K562 (cell line): ENCODE measurements at regions not wholly inside any gene's neighbourhood (a gene's known extent, or its start where the extent isn't known, plus 50 kb on each side); places are given as distances from the start of the nearest gene placed in this dataset.

Experiments
- BACH1 ChIP-seq: fragments of 200-800 bp; sonication (Bioruptor generic); IDR thresholded peaks from 2 replicates; pipeline ENCODE4 v1.6.1; 2016; ENCODE audit warnings: missing genetic modification characterization, missing compliant biosample characterization
- CBX1 ChIP-seq: sonication (generic); IDR thresholded peaks from 2 replicates; pipeline ENCODE4 v1.6.1; 2016; ENCODE audit warnings: antibody characterized with exemption, low read depth, mild to moderate bottlenecking
- DPF2 ChIP-seq: fragments of 450-650 bp; IDR thresholded peaks from 2 replicates; pipeline ENCODE4 v1.6.1; 2016
- FOS ChIP-seq: IDR thresholded peaks from 3 replicates; pipeline ENCODE4 v1.6.1; 2011; ENCODE audit not compliant: insufficient read length; ENCODE audit errors: extremely low read depth
- FOXK1 ChIP-seq: sonication (generic); formaldehyde crosslinking; IDR thresholded peaks from 2 replicates; pipeline ENCODE4 v1.8.0; 2022; ENCODE audit warnings: missing genetic modification reagents, mild to moderate bottlenecking, borderline replicate concordance
- GTF2A2 ChIP-seq: IDR thresholded peaks from 2 replicates; pipeline ENCODE4 v1.6.1; 2016; ENCODE audit warnings: mild to moderate bottlenecking, missing genetic modification characterization, missing compliant biosample characterization
- HDAC2 ChIP-seq: fragments of 450-650 bp; IDR thresholded peaks from 2 replicates; pipeline ENCODE4 v1.6.1; 2016; ENCODE audit warnings: mild to moderate bottlenecking
- MEF2D ChIP-seq: conservative IDR thresholded peaks from 2 replicates; pipeline ENCODE4 v1.6.1; 2016; ENCODE audit warnings: low read depth, missing genetic modification characterization, missing compliant biosample characterization
- MYNN ChIP-seq, 2 experiments: sonication (generic); formaldehyde crosslinking in 1 of 2; IDR thresholded peaks; 2 replicates each; pipeline versions ENCODE4 v1.5.0 to v1.6.1; 2016 to 2020; ENCODE audit warnings: antibody characterized with exemption in 1 of 2, missing genetic modification reagents in 1 of 2
- NUFIP1 ChIP-seq: fragments of 450-650 bp; IDR thresholded peaks from 2 replicates; pipeline ENCODE4 v1.6.1; 2018; ENCODE audit not compliant: partially characterized antibody
- PCBP1 ChIP-seq: fragments of 200-400 bp; formaldehyde crosslinking; IDR thresholded peaks from 2 replicates; pipeline ENCODE4 v1.6.1; 2018; ENCODE audit warnings: mild to moderate bottlenecking, low read depth, low read length; ENCODE audit not compliant: poor library complexity, severe bottlenecking
- SMAD4 ChIP-seq: fragments of 250-450 bp; sonication (Bioruptor Pico); conservative IDR thresholded peaks from 2 replicates; pipeline ENCODE4 v1.8.0; 2021; ENCODE audit warnings: inconsistent platforms, mild to moderate bottlenecking, moderate library complexity
- XRCC4 ChIP-seq: IDR thresholded peaks from one replicate; pipeline ENCODE4 v1.6.1; 2011; ENCODE audit not compliant: insufficient read depth, insufficient read length; ENCODE audit errors: extremely low read depth
- ZBTB17 ChIP-seq: fragments of 450-650 bp; formaldehyde crosslinking; IDR thresholded peaks from 2 replicates; pipeline ENCODE4 v1.4.0; 2020; ENCODE audit warnings: mild to moderate bottlenecking
- ZNF124 ChIP-seq: sonication (generic); formaldehyde crosslinking; IDR thresholded peaks from 2 replicates; pipeline ENCODE4 v1.8.1; 2022; ENCODE audit warnings: missing genetic modification reagents
- ZNF3 ChIP-seq: fragments of 250-450 bp; sonication (Bioruptor Pico); IDR thresholded peaks from 2 replicates; pipeline ENCODE4 v1.5.0; 2021; ENCODE audit warnings: mild to moderate bottlenecking, moderate library complexity
- ZNF311 ChIP-seq: fragments of 250-450 bp; sonication (Bioruptor Pico); IDR thresholded peaks from 2 replicates; pipeline ENCODE4 v1.4.0; 2020; ENCODE audit warnings: mild to moderate bottlenecking, moderate library complexity
- ZNF583 ChIP-seq: fragments of 250-450 bp; sonication (Bioruptor Pico); IDR thresholded peaks from 2 replicates; pipeline ENCODE4 v1.4.0; 2020
- ZNF584 ChIP-seq: fragments of 200-800 bp; sonication (Bioruptor generic); IDR thresholded peaks from 2 replicates; pipeline ENCODE4 v1.6.1; 2016; ENCODE audit warnings: low read depth, mild to moderate bottlenecking, missing genetic modification characterization, missing compliant biosample characterization
- ZNF696 ChIP-seq: fragments of 250-450 bp; sonication (Bioruptor Pico); conservative IDR thresholded peaks from 2 replicates; pipeline ENCODE4 v1.4.0; 2020; ENCODE audit warnings: mild to moderate bottlenecking, moderate library complexity
- ZNF766 ChIP-seq: fragments of 200-800 bp; sonication (Bioruptor generic); conservative IDR thresholded peaks from 2 replicates; pipeline ENCODE4 v1.6.1; 2016; ENCODE audit warnings: missing genetic modification characterization, missing compliant biosample characterization
- ZNF77 ChIP-seq: fragments of 250-450 bp; sonication (Bioruptor Pico); IDR thresholded peaks from 2 replicates; pipeline ENCODE4 v1.5.0; 2020
- TF ChIP-seq, protein P1 (sequence below), 2 experiments: fragments of 200-800 bp in 1 of 2; sonication (Bioruptor generic) in 1 of 2; sonication (generic) in 1 of 2; formaldehyde crosslinking in 1 of 2; IDR thresholded peaks in 1 of 2; conservative IDR thresholded peaks in 1 of 2; 2 replicates each; pipeline versions ENCODE4 v1.5.0 to v1.6.1; 2016 to 2020; ENCODE audit warnings: missing compliant biosample characterization in 1 of 2, missing genetic modification characterization in 1 of 2, missing genetic modification reagents in 1 of 2
- TF ChIP-seq, protein P2 (sequence below): fragments of 250-450 bp; sonication (Bioruptor Pico); IDR thresholded peaks from 2 replicates; pipeline ENCODE4 v1.4.0; 2020
- TF ChIP-seq, protein P3 (sequence below): fragments of 450-650 bp; IDR thresholded peaks from 2 replicates; pipeline ENCODE4 v1.6.1; 2017; ENCODE audit warnings: antibody characterized with exemption, mild to moderate bottlenecking

DNA sequence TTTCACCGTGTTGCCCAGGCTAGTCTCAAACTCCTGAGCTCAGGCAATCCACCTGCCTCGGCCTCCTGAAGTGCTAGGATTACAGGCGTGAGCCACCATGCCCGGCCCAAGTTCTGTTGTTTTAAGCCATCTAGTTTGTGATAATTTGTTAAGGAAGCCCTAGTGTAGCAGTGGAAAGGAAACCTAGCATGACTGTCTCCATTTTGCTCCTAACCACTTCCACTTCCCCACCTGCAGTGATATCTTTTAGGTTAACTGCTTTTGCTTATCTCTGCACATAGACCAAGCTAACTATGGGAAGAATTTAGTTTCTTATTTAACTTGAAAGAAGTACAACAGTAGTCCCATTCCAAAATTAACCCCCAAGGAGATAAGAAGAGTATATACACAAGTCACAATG is 109.5 kb upstream of the NAP1L1 start (continued):
- TF ChIP-seq ZNF696 (CRISPR knock-in tag) (no peak), ZNF584 (CRISPR knock-in tag) (peak; percentile 69; the same call in 1 of the 2 replicates), XRCC4 (no peak), NUFIP1 (no peak), ZNF124 (no peak), ZNF77 (CRISPR knock-in tag) (no peak), PCBP1 (no peak), ZNF311 (CRISPR knock-in tag) (peak; percentile 87), ZNF3 (CRISPR knock-in tag) (no peak), SMAD4 (peak; percentile 63; the same call in 1 of the 2 replicates), GTF2A2 (tag) (no peak), FOS (no peak), MYNN (IDR thresholded peaks at IDR 0.05) (no peak), MYNN (CRISPR knock-in tag; IDR thresholded peaks at IDR 0.05) (no peak), ZNF583 (CRISPR knock-in tag) (peak; percentile 87), MEF2D (peak; percentile 57; the same call in 1 of the 2 replicates), BACH1 (tag) (peak; percentile 54; the same call in 1 of the 2 replicates), ZNF766 (CRISPR knock-in tag) (peak; percentile 74), HDAC2 (no peak), CBX1 (no peak), ZBTB17 (CRISPR knock-in tag) (peak; percentile 51; the same call in 1 of the 2 replicates), FOXK1 (CRISPR knock-in tag) (no peak), DPF2 (no peak)
- TF ChIP-seq, protein P1, sequence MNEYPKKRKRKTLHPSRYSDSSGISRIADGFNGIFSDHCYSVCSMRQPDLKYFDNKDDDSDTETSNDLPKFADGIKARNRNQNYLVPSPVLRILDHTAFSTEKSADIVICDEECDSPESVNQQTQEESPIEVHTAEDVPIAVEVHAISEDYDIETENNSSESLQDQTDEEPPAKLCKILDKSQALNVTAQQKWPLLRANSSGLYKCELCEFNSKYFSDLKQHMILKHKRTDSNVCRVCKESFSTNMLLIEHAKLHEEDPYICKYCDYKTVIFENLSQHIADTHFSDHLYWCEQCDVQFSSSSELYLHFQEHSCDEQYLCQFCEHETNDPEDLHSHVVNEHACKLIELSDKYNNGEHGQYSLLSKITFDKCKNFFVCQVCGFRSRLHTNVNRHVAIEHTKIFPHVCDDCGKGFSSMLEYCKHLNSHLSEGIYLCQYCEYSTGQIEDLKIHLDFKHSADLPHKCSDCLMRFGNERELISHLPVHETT (CRISPR knock-in tag; conservative IDR thresholded peaks at IDR 0.05 in 1 of 2, IDR thresholded peaks at IDR 0.05 in 1 of 2): peak in 1 of 2 experiments; percentile 70; a peak in 1 of 4 replicates
- TF ChIP-seq, protein P2, sequence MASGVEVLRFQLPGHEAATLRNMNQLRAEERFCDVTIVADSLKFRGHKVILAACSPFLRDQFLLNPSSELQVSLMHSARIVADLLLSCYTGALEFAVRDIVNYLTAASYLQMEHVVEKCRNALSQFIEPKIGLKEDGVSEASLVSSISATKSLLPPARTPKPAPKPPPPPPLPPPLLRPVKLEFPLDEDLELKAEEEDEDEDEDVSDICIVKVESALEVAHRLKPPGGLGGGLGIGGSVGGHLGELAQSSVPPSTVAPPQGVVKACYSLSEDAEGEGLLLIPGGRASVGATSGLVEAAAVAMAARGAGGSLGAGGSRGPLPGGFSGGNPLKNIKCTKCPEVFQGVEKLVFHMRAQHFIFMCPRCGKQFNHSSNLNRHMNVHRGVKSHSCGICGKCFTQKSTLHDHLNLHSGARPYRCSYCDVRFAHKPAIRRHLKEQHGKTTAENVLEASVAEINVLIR (CRISPR knock-in tag): 0 out of 2 replicates have a peak, but pooled peaks have one; percentile 19
- TF ChIP-seq, protein P3, sequence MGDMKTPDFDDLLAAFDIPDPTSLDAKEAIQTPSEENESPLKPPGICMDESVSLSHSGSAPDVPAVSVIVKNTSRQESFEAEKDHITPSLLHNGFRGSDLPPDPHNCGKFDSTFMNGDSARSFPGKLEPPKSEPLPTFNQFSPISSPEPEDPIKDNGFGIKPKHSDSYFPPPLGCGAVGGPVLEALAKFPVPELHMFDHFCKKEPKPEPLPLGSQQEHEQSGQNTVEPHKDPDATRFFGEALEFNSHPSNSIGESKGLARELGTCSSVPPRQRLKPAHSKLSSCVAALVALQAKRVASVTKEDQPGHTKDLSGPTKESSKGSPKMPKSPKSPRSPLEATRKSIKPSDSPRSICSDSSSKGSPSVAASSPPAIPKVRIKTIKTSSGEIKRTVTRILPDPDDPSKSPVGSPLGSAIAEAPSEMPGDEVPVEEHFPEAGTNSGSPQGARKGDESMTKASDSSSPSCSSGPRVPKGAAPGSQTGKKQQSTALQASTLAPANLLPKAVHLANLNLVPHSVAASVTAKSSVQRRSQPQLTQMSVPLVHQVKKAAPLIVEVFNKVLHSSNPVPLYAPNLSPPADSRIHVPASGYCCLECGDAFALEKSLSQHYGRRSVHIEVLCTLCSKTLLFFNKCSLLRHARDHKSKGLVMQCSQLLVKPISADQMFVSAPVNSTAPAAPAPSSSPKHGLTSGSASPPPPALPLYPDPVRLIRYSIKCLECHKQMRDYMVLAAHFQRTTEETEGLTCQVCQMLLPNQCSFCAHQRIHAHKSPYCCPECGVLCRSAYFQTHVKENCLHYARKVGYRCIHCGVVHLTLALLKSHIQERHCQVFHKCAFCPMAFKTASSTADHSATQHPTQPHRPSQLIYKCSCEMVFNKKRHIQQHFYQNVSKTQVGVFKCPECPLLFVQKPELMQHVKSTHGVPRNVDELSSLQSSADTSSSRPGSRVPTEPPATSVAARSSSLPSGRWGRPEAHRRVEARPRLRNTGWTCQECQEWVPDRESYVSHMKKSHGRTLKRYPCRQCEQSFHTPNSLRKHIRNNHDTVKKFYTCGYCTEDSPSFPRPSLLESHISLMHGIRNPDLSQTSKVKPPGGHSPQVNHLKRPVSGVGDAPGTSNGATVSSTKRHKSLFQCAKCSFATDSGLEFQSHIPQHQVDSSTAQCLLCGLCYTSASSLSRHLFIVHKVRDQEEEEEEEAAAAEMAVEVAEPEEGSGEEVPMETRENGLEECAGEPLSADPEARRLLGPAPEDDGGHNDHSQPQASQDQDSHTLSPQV: peak; percentile 60; the same call in 1 of the 2 replicates
